ENCODE measurements at regions not wholly inside any gene's neighbourhood (a gene's known extent, or its start where the extent isn't known, plus 50 kb on each side); places are given as distances from the start of the nearest gene placed in this dataset.

DNA sequence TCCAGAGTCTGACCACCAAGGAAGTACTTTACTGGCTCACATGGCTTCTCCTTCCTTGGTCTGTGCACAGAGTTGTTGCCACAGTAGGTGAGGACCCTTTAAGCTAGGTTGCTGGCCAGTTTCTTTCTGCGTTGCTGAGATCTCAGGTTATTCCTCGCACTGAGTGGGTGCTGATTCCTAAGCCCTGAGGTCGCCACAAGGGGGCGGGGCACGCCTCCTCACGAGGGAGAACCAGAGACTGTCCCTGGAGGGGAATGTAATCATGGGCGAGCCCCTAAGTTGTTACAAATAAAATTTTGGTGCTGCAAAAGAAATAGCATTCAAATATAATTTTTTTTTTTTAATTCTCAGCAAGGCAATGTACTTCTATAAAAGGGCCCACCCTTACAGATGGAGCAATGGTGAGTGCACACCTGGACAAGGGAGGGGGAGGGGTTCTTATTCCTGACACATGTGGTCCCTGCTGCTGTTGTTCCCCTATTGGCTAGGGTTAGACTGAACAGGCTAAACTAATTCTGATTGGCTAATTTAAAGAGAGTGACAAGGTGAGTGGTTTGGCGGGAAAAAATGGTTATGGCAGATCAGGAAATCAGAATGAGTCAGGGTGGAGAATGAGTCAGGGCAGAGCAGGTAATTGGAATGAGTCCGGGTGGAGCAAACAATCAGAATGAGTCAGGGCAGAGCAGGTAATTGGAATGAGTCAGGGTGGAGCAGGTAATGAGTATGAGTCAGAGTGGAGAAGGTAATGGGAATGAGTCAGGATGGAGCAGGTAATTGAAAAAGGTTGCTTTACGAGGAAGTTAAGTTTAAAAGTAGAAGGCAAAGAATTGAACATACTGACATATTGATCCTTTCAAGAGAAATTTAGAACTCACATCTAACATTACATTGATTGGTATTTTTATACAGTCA lies 107.5 kb downstream of the VSIG4 start:
- Histone ChIP-seq H3K9ac (ENCODE audit: low read length) (peak overlapping the region; percentile 55), H2AFZ (ENCODE audit: low read depth, low read length, poor library complexity, severe bottlenecking) (no peak overlapping the region), H3K79me2 (ENCODE audit: insufficient read depth, low read length) (no peaks in the 10 kb centered on the region), H3K36me3 (ENCODE audit: control insufficient read depth in 1 of 2, insufficient read depth in 2 of 2, low read length in 2 of 2) (no peaks in the 10 kb centered on the region), H3K4me3 (replicated peaks in 1 of 2; ENCODE audit: low read depth in 1 of 2, low read length in 2 of 2) (0 out of 4 replicates have a peak overlapping the region, but pooled peaks of 1 of the 2 experiments have one; percentile 6), H3K4me2 (ENCODE audit: low read length) (peak overlapping the region; percentile 53), H3K27ac (ENCODE audit: low read depth, low read length) (peak overlapping the region; percentile 98), H3K9me3 (ENCODE audit: control insufficient read depth in 1 of 2, insufficient read depth in 1 of 2, low read depth in 1 of 2, low read length in 2 of 2) (no peaks in the 10 kb centered on the region), H3K27me3 (ENCODE audit: insufficient read depth, low read length) (no peaks in the 10 kb centered on the region), H3K4me1 (ENCODE audit: control insufficient read depth in 1 of 2, insufficient read depth in 2 of 2, low read length in 2 of 2) (peaks cover 11 to 47% of the 10 kb centered on the region in 2 experiments; a peak in 3 of 4 replicates), H4K20me1 (ENCODE audit: insufficient read depth) (no peaks in the 10 kb centered on the region), H3K9me2 (ENCODE audit: insufficient read depth) (no peaks in the 10 kb centered on the region)
- intact Hi-C loops (cut with micrococcal nuclease), result loop anchor here (2.0 kb wide), 1 partner anchor 54 kb away; no protein-coding TSS in a partner anchor
- ChIA-PET CTCF (no interaction called here), RAD21 (ENCODE audit: low non-redundant PET in 1 of 2, low total read pairs in 2 of 2, uncharacterized antibody in 2 of 2, unreplicated experiment in 2 of 2) (no interaction called here), POLR2A (no interaction called here)
- BruUV-seq (replicated peaks), result TSS peak; percentile 77
- ATAC-seq, result peak; percentile 86
- DNase-seq (ENCODE audit: low read depth, low spot score), result peak; percentile 92
- TF ChIP-seq POLR2AphosphoS5 (IDR thresholded peaks at IDR 0.05; ENCODE audit: low read depth, low read length) (0 out of 2 replicates have a peak, but pooled peaks have one; percentile 26), FOSL1 (IDR thresholded peaks at IDR 0.05; ENCODE audit: low read depth) (peak; percentile 98), EZH2 (IDR thresholded peaks at IDR 0.05) (no peak), CEBPB (IDR thresholded peaks at IDR 0.05; ENCODE audit: low read depth) (peak; percentile 8; the same call in 1 of the 2 replicates), TCF7L2 (IDR thresholded peaks at IDR 0.05; ENCODE audit: borderline replicate concordance, extremely low read depth, insufficient read depth, insufficient read length) (no peak), SIN3A (IDR thresholded peaks at IDR 0.05; ENCODE audit: low read depth) (peak; percentile 45; the same call in 1 of the 2 replicates), ZNF274 (IDR thresholded peaks at IDR 0.05; ENCODE audit: low read depth, low read length) (no peak), POLR2A (IDR thresholded peaks at IDR 0.05; ENCODE audit: borderline replicate concordance, extremely low read depth, insufficient read depth, insufficient read length) (no peak), ELF1 (IDR thresholded peaks at IDR 0.05; ENCODE audit: borderline replicate concordance, low read depth) (peak; percentile 30; the same call in 1 of the 2 replicates), ZFX (IDR thresholded peaks at IDR 0.05) (no peak), SP1 (IDR thresholded peaks at IDR 0.05; ENCODE audit: low read depth) (peak; percentile 94), JUND (IDR thresholded peaks at IDR 0.05) (peak; percentile 97), YY1 (IDR thresholded peaks at IDR 0.05; ENCODE audit: extremely low read depth, insufficient replicate concordance, low read depth, low read length) (no peak), SRF (IDR thresholded peaks at IDR 0.05; ENCODE audit: low read depth) (peak; percentile 85)
- TF ChIP-seq, protein P1, sequence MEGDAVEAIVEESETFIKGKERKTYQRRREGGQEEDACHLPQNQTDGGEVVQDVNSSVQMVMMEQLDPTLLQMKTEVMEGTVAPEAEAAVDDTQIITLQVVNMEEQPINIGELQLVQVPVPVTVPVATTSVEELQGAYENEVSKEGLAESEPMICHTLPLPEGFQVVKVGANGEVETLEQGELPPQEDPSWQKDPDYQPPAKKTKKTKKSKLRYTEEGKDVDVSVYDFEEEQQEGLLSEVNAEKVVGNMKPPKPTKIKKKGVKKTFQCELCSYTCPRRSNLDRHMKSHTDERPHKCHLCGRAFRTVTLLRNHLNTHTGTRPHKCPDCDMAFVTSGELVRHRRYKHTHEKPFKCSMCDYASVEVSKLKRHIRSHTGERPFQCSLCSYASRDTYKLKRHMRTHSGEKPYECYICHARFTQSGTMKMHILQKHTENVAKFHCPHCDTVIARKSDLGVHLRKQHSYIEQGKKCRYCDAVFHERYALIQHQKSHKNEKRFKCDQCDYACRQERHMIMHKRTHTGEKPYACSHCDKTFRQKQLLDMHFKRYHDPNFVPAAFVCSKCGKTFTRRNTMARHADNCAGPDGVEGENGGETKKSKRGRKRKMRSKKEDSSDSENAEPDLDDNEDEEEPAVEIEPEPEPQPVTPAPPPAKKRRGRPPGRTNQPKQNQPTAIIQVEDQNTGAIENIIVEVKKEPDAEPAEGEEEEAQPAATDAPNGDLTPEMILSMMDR (IDR thresholded peaks at IDR 0.05 in 2 of 3, conservative IDR thresholded peaks at IDR 0.05 in 1 of 3; ENCODE audit: borderline replicate concordance in 1 of 3, insufficient read depth in 1 of 3, low read depth in 2 of 3, low read length in 2 of 3), result peak in 2 of 3 experiments; percentile 28 to 49; a peak in 3 of 6 replicates
- TF ChIP-seq, protein P2, sequence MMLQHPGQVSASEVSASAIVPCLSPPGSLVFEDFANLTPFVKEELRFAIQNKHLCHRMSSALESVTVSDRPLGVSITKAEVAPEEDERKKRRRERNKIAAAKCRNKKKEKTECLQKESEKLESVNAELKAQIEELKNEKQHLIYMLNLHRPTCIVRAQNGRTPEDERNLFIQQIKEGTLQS (IDR thresholded peaks at IDR 0.05), result peak; percentile 68
- TF ChIP-seq, protein P3, sequence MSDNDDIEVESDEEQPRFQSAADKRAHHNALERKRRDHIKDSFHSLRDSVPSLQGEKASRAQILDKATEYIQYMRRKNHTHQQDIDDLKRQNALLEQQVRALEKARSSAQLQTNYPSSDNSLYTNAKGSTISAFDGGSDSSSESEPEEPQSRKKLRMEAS (IDR thresholded peaks at IDR 0.05), result peak; percentile 46
- TF ChIP-seq, protein P4, sequence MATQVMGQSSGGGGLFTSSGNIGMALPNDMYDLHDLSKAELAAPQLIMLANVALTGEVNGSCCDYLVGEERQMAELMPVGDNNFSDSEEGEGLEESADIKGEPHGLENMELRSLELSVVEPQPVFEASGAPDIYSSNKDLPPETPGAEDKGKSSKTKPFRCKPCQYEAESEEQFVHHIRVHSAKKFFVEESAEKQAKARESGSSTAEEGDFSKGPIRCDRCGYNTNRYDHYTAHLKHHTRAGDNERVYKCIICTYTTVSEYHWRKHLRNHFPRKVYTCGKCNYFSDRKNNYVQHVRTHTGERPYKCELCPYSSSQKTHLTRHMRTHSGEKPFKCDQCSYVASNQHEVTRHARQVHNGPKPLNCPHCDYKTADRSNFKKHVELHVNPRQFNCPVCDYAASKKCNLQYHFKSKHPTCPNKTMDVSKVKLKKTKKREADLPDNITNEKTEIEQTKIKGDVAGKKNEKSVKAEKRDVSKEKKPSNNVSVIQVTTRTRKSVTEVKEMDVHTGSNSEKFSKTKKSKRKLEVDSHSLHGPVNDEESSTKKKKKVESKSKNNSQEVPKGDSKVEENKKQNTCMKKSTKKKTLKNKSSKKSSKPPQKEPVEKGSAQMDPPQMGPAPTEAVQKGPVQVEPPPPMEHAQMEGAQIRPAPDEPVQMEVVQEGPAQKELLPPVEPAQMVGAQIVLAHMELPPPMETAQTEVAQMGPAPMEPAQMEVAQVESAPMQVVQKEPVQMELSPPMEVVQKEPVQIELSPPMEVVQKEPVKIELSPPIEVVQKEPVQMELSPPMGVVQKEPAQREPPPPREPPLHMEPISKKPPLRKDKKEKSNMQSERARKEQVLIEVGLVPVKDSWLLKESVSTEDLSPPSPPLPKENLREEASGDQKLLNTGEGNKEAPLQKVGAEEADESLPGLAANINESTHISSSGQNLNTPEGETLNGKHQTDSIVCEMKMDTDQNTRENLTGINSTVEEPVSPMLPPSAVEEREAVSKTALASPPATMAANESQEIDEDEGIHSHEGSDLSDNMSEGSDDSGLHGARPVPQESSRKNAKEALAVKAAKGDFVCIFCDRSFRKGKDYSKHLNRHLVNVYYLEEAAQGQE (IDR thresholded peaks at IDR 0.05; ENCODE audit: low read depth), result no peak
